Peyer's patch (tissue), 4 donors: ENCODE measurements at regions not wholly inside any gene's neighbourhood (a gene's known extent, or its start where the extent isn't known, plus 50 kb on each side); places are given as distances from the start of the nearest gene placed in this dataset.

ENCODE experiments used
- DNase-seq, 3 donors: peaks; one replicate each; pipeline ENCODE4 v3.0.0-alpha.2; 2017 to 2019
- H3K27ac ChIP-seq, 4 donors: fragments of 200-600 bp; sonication (generic); one replicate each; pipeline ENCODE4 v1.5.1; 2016 to 2019
- H3K27me3 ChIP-seq, 2 donors: fragments of 200-600 bp; sonication (generic); one replicate each; pipeline ENCODE4 v1.5.1; 2019
- H3K36me3 ChIP-seq, 3 donors: fragments of 200-600 bp; sonication (generic); one replicate each; pipeline ENCODE4 v1.5.1; 2016 to 2019
- H3K4me1 ChIP-seq, 4 donors: fragments of 200-600 bp; sonication (generic); one replicate each; pipeline ENCODE4 v1.5.1; 2016 to 2019
- H3K4me3 ChIP-seq, 4 donors: fragments of 200-600 bp; sonication (generic); 1 replicate in 3 of 4; 2 replicates in 1 of 4; pipeline ENCODE4 v1.5.1; 2016 to 2019; ENCODE audit warnings: mild to moderate bottlenecking in 1 of 4
- H3K9me3 ChIP-seq, 4 donors: fragments of 200-600 bp; sonication (generic); one replicate each; pipeline ENCODE4 v1.5.1; 2016 to 2019; ENCODE audit warnings: mild to moderate bottlenecking in 1 of 4
- POLR2A ChIP-seq, 2 donors: fragments of 450-650 bp; IDR thresholded peaks; one replicate each; pipeline ENCODE4 v1.5.1; 2017; ENCODE audit warnings: antibody characterized with exemption in 2 of 2, mild to moderate bottlenecking in 2 of 2, moderate library complexity in 2 of 2
- TF ChIP-seq, protein P1 (sequence below), 6 experiments: fragments of 450-650 bp in 4 of 6; fragments of 200-600 bp in 2 of 6; sonication (generic) in 1 of 6; IDR thresholded peaks; one replicate each; pipeline ENCODE4 v1.5.1; 2017 to 2019; ENCODE audit warnings: antibody characterized with exemption in 6 of 6, mild to moderate bottlenecking in 3 of 6, moderate library complexity in 1 of 6

DNA sequence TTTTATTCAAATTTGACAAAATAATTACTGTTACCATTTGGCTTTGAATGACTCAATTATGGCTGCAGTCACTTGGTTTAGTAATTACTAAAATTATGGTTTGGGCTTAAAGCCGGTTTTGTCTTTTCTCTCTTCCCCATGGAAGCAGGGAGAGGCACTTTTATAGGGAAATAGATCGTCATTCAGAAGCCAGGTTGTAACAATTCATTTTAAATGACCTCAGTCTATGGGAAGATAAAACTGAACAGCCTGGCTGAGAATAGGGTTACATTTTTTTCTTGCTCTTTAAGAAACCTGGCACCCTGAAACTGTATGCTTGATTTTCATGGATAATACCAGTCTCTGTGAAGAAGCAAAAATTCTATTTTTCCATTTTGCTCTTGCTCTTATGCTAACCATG lies 169.8 kb downstream of the SMC2 start:
- Histone ChIP-seq H3K9me3 (no peaks in the 10 kb centered on the region), H3K4me1 (no peaks in the 10 kb centered on the region), H3K4me3 (no peak overlapping the region), H3K27me3 (no peaks in the 10 kb centered on the region), H3K27ac (no peak overlapping the region), H3K36me3 (no peaks in the 10 kb centered on the region)
- no peak for DNase-seq
- TF ChIP-seq, protein P1, sequence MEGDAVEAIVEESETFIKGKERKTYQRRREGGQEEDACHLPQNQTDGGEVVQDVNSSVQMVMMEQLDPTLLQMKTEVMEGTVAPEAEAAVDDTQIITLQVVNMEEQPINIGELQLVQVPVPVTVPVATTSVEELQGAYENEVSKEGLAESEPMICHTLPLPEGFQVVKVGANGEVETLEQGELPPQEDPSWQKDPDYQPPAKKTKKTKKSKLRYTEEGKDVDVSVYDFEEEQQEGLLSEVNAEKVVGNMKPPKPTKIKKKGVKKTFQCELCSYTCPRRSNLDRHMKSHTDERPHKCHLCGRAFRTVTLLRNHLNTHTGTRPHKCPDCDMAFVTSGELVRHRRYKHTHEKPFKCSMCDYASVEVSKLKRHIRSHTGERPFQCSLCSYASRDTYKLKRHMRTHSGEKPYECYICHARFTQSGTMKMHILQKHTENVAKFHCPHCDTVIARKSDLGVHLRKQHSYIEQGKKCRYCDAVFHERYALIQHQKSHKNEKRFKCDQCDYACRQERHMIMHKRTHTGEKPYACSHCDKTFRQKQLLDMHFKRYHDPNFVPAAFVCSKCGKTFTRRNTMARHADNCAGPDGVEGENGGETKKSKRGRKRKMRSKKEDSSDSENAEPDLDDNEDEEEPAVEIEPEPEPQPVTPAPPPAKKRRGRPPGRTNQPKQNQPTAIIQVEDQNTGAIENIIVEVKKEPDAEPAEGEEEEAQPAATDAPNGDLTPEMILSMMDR (IDR thresholded peaks at IDR 0.05), result no peak
- no peak for TF ChIP-seq POLR2A (IDR thresholded peaks at IDR 0.05)

DNA sequence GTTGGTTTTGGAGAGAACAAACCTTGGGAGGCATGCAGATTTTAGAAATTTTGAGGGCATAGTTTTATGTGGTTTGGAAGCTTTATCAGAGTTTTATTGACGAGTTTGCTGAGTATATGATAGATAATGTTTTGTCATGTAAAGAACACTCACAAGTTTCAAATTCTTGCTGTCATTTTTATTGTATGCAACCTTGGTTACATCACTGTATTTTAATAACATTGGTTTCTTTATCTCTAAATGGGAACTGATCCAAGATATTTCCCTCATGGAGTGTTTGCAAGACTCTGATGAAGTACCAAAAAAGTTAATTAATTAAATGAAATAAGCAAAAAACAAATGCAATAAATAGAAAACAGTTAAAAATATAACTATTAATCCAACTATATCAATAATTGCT lies 170.3 kb downstream of the SMC2 start:
- H3K4me1 ChIP-seq, result no peaks in the 10 kb centered on the region
- no peaks in the 10 kb centered on the region for H3K36me3 ChIP-seq
- no peak overlapping the region for H3K27ac ChIP-seq
- DNase-seq, result no peak
- H3K9me3 ChIP-seq, result no peaks in the 10 kb centered on the region
- TF ChIP-seq, protein P1 (IDR thresholded peaks at IDR 0.05), result no peak
- no peak for TF ChIP-seq POLR2A (IDR thresholded peaks at IDR 0.05)
- H3K4me3 ChIP-seq, result no peak overlapping the region
- no peaks in the 10 kb centered on the region for H3K27me3 ChIP-seq

DNA sequence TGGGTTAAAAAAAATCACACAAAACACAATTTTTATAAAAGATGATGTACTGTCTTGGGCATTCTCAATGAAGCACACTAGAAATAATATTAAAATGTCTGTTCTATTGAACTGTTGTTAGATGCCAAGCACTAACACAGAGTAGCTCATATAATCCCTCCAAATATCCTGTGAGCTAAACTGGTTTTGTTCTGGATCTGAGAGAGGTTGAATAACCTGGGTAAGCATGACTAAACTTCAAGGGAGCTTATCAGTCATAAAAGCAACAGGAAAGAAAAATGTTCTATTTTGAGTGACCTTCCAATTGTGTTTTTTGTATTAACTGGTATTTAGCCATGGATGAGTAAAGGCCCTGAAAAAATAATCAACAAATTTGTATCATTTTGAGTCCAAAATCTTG lies 175.3 kb downstream of the SMC2 start:
- no peak overlapping the region for H3K4me3 ChIP-seq
- no peaks in the 10 kb centered on the region for H3K9me3 ChIP-seq
- TF ChIP-seq, protein P1 (IDR thresholded peaks at IDR 0.05), result no peak
- TF ChIP-seq POLR2A (IDR thresholded peaks at IDR 0.05), result no peak
- no peak overlapping the region for H3K27ac ChIP-seq
- DNase-seq, result no peak
- no peaks in the 10 kb centered on the region for H3K27me3 ChIP-seq
- H3K4me1 ChIP-seq, result no peaks in the 10 kb centered on the region
- H3K36me3 ChIP-seq, result no peaks in the 10 kb centered on the region

DNA sequence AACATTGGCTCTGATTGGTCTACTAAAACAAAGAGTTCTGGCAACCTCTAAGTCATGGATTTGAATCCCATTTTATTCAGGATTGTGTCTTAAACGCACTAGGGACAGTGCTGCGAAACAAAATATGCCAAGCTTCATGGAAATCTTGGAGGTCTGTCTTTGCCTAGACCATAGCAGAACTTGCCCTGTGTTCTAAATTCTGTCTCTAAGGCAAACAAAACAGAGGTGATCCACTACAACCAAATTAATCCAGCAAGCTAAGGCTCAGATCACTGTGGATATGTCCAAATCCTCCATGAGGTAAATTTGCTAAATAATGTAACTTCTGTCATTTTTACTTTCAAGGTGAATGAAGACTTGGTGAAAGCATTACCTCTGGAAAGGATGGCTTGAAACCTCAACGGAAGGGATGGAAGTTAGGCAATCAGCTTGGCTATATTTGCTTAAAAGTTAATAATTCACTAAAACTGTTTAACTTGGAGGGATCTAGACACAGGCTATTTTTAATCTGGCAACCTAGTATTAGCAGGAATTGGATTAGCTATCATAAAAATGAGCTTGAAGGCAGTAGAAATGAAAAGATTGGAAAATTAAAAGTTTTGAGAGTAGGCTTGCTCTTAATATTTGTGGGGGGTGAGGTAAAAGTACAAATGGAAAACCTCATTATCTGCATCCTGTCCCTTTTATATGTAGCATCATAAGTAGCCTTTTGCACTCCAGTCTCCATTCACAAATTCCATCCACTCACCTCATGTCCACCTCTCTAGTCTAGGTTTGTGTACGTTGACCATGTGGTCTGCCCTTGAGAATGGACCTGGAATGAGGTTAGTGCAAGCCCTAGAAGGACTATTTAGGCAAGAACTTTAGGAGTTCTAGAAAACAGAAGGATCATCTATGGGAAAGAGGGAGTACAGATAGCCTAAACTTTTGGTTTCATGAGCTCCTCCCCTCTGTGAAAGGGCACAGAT lies 176.2 kb downstream of the SMC2 start:
- no peak for DNase-seq
- no peak overlapping the region for H3K4me3 ChIP-seq
- H3K27ac ChIP-seq, result no peak overlapping the region
- H3K27me3 ChIP-seq, result no peaks in the 10 kb centered on the region
- H3K36me3 ChIP-seq, result no peaks in the 10 kb centered on the region
- TF ChIP-seq, protein P1 (IDR thresholded peaks at IDR 0.05), result no peak
- no peak for TF ChIP-seq POLR2A (IDR thresholded peaks at IDR 0.05)
- no peaks in the 10 kb centered on the region for H3K4me1 ChIP-seq
- no peaks in the 10 kb centered on the region for H3K9me3 ChIP-seq

DNA sequence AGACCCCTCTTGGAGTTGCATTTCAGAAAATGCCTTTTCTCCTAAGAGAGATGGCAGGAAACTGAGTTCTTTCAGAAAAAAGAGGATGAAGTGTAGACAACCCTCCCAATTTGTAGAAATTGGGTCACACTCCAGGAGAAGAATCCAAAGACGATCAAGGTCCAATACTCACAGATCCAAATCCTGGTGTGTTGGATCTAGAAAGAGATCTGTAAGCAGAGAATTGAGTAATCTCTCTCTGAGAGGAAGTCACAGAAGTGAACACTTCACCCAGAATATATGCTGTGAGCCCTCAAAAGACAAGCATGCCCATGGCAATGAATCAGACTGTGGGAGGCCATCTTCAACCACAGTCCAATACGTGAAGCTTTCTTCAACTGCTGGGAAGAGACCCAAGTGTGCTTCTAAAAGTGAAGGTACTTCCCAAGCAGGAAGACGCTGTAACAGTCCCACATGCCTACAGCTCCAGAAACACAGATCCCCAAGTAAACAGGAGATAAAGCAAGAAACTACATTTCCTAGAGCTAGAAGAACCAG lies 182.7 kb downstream of the SMC2 start:
- H3K4me3 ChIP-seq, result no peak overlapping the region
- no peaks in the 10 kb centered on the region for H3K36me3 ChIP-seq
- no peak overlapping the region for H3K27ac ChIP-seq
- TF ChIP-seq, protein P1 (IDR thresholded peaks at IDR 0.05), result no peak
- TF ChIP-seq POLR2A (IDR thresholded peaks at IDR 0.05), result no peak
- H3K9me3 ChIP-seq, result no peaks in the 10 kb centered on the region
- DNase-seq, result no peak
- no peaks in the 10 kb centered on the region for H3K27me3 ChIP-seq
- no peaks in the 10 kb centered on the region for H3K4me1 ChIP-seq
